ENCODE measurements at regions not wholly inside any gene's neighbourhood (a gene's known extent, or its start where the extent isn't known, plus 50 kb on each side); places are given as distances from the start of the nearest gene placed in this dataset.

- no peaks in the 10 kb centered on the region for H3K9me3 ChIP-seq (ENCODE audit: control insufficient read depth, insufficient read depth, low read depth, low read length)
- CTCF ChIA-PET: no interaction called here
- POLR2A ChIA-PET: no interaction called here
- in situ Hi-C loops (cut with HindIII; ENCODE audit: low pct_unique_long_range_greater_than_20kb, low sequenced_read_pairs) (no loop called here), intact Hi-C loops (cut with micrococcal nuclease; ENCODE audit: unreplicated experiment) (no loop called here)
- TF ChIP-seq CTCF (IDR thresholded peaks at IDR 0.05) (no peak), SIN3A (IDR thresholded peaks at IDR 0.05; ENCODE audit: borderline replicate concordance, insufficient read depth, low read depth, low read length) (no peak), REST (IDR thresholded peaks at IDR 0.05; ENCODE audit: insufficient read depth in 1 of 2, low read depth in 2 of 2, low read length in 1 of 2) (no peak), POLR2AphosphoS5 (IDR thresholded peaks at IDR 0.05; ENCODE audit: low read depth, low read length) (no peak), TCF7L2 (IDR thresholded peaks at IDR 0.05; ENCODE audit: low read depth, low read length) (no peak)
- no peak for ATAC-seq
- no peak for DNase-seq (ENCODE audit: low read depth, low spot score)
- H3K27ac ChIP-seq (ENCODE audit: low read length): no peak overlapping the region
- H3K36me3 ChIP-seq (ENCODE audit: control insufficient read depth, insufficient read depth, low read length): no peaks in the 10 kb centered on the region
- H3K27me3 ChIP-seq (ENCODE audit: control insufficient read depth, insufficient read depth, low read length): no peaks in the 10 kb centered on the region
- H3K4me1 ChIP-seq (ENCODE audit: control insufficient read depth, insufficient read depth, low read length): no peaks in the 10 kb centered on the region
- no peak overlapping the region for H3K4me3 ChIP-seq (ENCODE audit: low read depth in 2 of 2, low read length in 2 of 2)
- no TSS peak for BruUV-seq (replicated peaks)
These were observed 2209.9 kb downstream of the PCDH7 start for GRCh38 chr4:32929796-32930699.

GRCh38 chr4:32930700-32931099 lies 2210.5 kb downstream of the PCDH7 start:
- H3K4me3 ChIP-seq (ENCODE audit: low read depth in 2 of 2, low read length in 2 of 2): no peak overlapping the region
- no peaks in the 10 kb centered on the region for H3K27me3 ChIP-seq (ENCODE audit: control insufficient read depth, insufficient read depth, low read length)
- H3K4me1 ChIP-seq (ENCODE audit: control insufficient read depth, insufficient read depth, low read length): no peaks in the 10 kb centered on the region
- ChIA-PET CTCF (no interaction called here), POLR2A (no interaction called here)
- in situ Hi-C loops (cut with HindIII; ENCODE audit: low pct_unique_long_range_greater_than_20kb, low sequenced_read_pairs) (no loop called here), intact Hi-C loops (cut with micrococcal nuclease; ENCODE audit: unreplicated experiment) (no loop called here)
- BruUV-seq (replicated peaks): no TSS peak
- H3K36me3 ChIP-seq (ENCODE audit: control insufficient read depth, insufficient read depth, low read length): no peaks in the 10 kb centered on the region
- ATAC-seq (no peak), DNase-seq (ENCODE audit: low read depth, low spot score) (no peak)
- H3K9me3 ChIP-seq (ENCODE audit: control insufficient read depth, insufficient read depth, low read depth, low read length): no peaks in the 10 kb centered on the region
- TF ChIP-seq SIN3A (IDR thresholded peaks at IDR 0.05; ENCODE audit: borderline replicate concordance, insufficient read depth, low read depth, low read length) (no peak), POLR2AphosphoS5 (IDR thresholded peaks at IDR 0.05; ENCODE audit: low read depth, low read length) (no peak), TCF7L2 (IDR thresholded peaks at IDR 0.05; ENCODE audit: low read depth, low read length) (no peak), CTCF (IDR thresholded peaks at IDR 0.05) (no peak), REST (IDR thresholded peaks at IDR 0.05; ENCODE audit: insufficient read depth in 1 of 2, low read depth in 2 of 2, low read length in 1 of 2) (no peak)
- no peak overlapping the region for H3K27ac ChIP-seq (ENCODE audit: low read length)

All from Panc1 (cell line).